GM18861 (cell line): ENCODE measurements at regions not wholly inside any gene's neighbourhood (a gene's known extent, or its start where the extent isn't known, plus 50 kb on each side); places are given as distances from the start of the nearest gene placed in this dataset.
"Not testable (repeated sequence)": the region's sequence is repeated elsewhere in the genome, so short reads cannot be mapped to it uniquely, and the experiment has no call there.

ENCODE experiments used
- ATAC-seq: cut with Tn5 transposase; IDR thresholded peaks from one replicate; pipeline ENCODE4 v1.9.1; 2021; ENCODE audit not compliant: unreplicated experiment

DNA sequence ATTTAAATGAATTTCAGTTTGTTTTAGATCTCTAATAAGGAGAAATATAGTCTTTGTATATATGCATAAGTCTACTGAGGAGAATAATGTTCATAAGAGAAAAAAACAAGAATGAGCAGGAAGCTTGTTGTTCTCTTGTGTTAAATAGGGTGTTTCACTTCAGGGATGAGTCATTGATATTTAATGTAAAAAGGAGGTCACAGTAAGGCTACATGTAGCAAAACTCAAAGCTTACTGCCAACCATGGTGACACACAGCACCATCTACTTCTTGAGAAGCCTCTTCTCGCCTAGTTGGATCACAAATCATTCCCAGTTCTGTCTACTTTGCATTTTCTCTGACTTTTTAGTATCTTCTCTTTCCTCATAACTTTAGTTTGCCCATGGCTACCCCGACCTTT is 1466.0 kb upstream of the C9orf72 start:
- no peak for ATAC-seq

DNA sequence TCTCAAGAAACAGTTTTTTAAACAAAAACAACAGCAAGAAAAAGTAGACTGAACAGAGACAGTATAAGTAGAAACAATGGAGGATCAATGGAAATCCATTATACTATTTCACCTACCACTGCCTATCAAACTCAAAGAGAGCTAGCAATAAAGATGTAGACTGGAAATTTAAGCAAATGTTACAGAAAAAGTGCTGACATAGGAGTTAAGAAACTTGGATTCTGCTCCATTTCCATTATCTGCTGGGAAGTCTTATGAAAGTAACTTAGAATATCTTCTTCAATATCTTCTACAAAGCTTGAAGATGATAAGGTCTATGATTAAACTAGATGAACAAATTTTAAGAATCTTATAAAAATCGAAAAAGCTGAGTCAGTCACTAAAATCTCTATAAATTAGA is 1469.8 kb upstream of the C9orf72 start:
- no peak for ATAC-seq

DNA sequence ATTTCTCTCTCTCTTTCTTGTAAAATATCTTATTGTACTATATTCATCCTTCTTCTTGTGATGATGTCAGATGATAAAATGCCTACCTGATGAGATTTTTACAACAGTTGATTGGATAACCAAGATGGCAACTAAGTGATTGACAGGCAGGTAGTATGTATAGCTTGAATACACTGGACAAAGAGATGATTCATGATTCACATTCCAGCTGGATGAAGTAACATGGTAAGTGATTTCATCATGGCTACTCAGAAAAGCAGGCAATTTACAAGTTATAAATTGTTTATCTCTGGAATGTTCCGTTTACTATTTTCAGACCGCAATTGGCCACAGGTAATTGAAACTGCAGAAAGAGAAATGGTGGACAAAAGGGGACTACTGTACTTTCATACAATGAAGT is 1471.7 kb upstream of the C9orf72 start:
- ATAC-seq: no peak

DNA sequence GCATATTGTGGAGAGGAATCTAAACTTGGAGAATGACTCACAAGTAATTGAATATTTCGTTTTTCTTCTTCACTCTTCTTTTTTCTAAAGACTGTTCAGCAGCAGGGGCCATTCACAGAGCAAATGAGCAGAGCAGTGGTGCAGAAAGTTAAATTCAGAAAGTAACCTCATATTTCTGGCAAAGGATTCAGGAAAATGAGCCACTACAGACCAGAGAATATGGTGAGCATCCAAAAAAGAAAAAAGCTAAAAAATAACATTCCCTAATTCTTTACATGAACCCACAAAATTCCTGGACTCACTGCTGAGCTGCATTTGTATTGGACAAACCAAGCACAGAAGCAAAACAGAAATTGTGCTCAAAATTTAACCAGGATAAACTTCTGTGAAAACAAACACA is 1486.8 kb upstream of the C9orf72 start:
- ATAC-seq: no peak

DNA sequence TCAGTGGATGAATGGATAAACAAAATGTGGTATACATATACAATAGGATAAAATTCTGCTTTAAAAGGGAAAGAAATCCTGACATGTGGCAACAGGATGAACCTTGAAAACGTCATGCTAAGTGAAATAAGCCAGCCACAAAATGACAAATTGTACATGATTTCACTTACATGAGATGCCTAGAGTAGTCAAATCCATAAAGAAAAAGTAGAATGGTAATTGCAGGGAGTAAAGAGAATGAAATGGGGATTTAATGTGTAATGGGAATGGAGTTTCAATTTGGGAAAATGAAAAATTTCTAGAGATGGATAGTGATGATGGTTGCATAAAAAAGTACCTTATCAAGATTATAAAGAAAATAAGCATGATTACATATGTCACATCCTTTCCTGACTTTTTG is 1489.2 kb upstream of the C9orf72 start:
- no peak for ATAC-seq

DNA sequence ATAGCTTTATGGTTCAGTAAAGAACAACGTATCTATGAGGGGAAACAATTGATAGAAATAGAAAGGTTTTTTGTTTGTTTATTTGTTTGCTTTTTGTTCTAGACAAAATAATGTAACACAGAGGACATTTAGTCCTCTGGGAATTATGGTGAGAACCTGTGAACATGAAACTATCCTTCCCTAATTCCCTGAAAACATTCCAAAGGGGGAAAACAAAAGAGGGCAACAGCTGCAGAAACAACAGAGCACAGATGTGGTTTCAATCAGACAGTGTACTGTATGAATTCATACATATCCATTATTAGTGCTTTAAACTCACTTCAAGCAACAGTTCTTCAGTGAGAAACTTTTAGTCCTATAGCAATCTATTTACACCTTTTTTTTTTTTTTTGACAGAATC is 1489.8 kb upstream of the C9orf72 start:
- no peak for ATAC-seq

DNA sequence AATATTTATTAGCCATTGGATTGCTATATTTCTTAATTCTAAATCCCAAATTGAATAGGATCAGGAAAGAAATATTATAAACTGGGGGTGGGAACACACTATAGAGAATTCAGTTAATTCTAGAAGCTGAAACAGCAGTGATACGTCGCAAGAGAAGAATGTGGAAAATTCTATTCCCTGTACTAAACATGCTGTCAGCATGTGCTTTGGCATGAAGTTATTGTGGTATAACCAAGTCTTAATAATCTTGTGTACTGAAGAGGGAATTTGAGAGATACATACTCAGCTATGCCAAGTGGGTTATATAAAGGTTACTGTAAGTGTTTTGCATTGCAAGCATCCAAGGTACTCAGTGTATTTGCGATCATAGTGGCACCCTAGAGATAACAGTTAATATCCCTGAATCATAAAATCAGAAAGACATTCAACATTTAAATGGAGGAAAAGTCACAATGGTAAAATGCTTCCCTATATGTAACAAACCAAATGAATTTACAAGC is 1492.9 kb upstream of the C9orf72 start:
- ATAC-seq: no peak

DNA sequence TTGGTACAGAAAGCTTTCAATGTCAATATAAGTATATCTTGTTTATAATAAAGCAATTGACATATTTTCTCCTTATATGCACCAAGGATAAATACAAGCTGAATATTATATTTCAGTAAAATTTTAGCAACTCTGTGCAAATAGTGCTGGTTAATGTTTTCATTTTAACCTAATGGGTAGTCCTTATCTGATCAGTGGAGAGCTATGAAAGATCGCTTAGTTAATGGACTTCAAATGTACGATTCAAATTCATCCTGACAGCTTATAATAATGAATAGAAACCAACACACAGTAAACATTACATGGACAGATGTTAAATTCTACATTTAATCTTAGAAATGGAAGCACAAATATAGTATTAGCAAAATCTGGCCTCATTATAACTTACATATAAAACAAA is 1495.2 kb upstream of the C9orf72 start:
- ATAC-seq: no peak

DNA sequence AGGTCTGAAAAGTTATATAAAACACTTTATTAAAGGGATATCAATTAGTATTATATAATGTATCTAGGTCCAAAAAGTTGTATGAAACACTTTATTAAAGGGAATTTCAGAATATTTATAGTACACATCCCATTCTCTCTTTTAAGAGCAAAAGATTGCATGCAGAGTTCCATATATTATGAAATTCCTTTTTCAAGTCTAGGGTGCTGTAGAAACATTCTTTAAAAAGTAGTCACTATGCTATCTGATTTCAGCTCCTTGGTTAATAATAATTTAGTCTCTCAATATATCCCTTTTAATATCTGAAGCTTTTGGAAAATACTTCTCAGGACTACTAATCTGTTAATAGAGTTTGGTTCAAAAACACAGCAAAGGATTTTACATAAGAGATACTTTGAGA is 1496.1 kb upstream of the C9orf72 start:
- ATAC-seq: no peak

DNA sequence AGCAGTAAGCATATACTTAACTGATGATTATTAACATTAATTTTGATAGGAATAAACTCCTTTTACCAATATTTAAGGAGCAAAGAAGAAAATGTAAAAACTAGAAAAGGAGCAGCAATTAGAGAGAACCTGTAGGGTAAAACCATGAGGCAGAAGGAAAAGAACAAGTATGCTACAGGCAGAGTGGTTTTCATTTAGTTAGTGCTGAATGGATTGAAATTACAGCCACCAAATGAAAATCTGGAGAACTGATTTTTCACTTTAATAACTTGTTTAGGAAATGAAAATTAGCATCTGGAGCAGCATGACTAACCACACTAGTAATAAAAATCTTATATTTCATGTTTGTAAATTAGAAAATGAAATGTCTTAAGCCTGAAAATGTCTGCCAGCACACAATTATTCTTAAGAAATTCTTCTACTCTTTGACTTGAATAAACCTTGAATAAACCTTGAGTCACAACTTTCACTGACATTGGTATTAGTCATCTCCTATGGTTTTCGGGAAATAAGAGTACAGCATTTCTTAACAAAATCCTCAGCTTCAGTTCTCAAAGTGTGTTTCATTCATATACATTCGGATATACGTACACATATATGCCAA is 1504.9 kb upstream of the C9orf72 start:
- no peak for ATAC-seq

DNA sequence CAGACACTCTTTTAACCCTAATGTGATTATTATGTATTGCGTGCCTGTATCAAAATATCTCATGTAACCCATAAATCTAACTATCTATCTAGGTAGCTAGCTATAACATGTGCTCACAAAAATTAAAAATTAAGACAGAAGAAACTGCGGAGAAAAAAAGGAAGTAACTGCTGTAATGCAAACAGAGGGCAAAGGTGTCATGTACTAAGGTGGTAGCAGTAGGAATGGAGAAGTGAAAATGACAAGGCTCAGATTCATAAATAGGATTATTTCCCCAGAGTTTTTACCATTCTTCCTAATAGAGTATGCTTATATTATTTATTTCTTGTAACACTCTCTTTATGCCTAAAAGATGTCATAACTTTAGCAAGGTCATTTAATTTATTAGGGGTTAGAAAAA is 1527.5 kb upstream of the C9orf72 start:
- ATAC-seq: no peak

DNA sequence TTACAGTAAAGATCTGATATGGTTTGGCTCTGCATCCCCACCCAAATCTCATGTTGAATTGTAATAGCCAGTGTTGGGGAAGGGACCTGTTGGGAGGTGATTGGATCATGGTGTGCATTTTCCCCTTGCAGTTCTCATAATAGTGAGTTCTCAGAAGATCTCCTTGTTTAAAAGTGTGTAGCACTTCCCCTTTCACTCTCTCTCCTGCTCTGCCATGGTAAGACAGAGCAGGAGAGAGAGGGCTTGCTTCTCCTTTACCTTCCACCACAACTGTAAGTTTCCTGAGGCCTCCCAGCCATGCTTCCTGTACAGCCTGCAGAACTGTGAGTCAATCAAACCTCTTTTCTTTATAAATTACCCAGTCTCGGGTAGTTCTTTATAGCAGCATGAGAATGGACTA is 1530.9 kb upstream of the C9orf72 start:
- ATAC-seq: not testable (repeated sequence)

DNA sequence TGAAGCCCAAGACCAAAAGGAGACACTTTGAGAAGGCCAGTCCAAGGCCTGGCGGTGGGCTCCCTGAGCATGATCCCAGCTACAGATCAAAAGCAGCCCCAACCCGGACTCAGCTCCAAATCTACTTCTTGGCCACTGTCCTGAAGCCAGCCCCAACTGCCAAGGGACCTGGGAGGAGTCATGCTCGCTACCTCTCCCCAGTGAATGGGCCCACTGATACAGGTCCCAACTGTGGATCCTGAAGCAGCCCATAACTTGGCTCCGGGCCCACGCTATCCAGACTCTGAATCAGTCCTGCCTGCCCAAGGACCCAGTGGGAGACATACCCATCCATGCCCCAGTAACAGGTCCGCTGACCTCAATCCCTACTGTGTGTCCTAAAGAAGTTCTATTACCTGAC is 1545.3 kb upstream of the C9orf72 start:
- no peak for ATAC-seq

DNA sequence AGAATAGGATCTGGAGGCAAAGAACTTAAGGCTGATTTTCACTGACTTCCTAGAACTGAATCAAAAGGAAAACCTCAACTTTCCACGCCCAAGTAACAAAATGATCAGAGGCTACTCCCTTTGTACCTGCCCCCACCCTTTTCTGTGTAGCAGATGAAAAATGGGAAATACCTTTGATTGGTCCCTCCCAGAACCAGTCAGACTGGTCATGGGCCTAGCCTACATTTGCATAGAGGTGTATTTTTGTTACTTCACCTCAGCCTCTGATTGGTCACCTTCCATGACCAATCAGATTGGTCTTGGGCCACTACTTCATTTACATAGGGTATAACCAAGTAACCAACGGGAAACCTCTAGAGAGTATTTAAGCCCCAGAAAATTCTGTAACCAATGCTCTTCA is 1553.5 kb upstream of the C9orf72 start:
- no peak for ATAC-seq

DNA sequence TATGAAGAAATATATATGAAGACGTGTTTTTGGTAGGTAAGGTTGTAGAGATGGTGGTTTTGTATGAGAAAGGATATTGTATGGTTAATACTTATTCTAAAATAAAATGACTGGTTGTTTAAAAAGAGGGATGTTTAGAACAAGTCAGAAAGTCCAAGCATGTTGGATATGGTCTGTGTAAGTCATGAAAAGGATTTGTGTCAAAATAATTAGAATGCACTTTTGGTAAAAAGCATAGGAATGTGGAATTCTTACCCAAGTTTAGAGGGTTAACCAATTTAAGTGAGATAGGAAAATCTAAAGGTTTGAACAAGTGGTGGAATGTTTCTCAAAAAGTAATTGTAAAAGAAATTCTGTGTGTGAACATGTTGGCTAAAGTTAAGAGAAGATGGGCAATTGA is 1556.5 kb upstream of the C9orf72 start:
- ATAC-seq: no peak

DNA sequence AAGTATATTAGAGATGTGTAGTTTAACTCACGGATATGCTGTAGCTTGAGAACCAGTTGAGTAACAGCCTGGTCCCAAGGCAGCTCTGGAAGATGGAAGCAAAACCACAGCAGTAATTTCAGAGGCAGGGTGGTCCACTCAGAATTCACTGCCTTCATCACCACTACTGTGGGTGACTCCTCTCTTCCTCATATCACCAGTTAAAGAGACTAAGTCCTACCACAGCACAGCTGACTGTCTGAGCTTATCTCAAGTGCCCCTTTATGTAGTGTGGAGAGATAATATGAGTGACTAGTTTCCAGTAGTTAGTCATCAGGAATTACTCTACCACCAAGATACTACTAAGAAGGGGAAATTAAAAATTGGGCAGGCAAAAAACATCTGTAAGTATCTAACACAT is 1571.2 kb upstream of the C9orf72 start:
- no peak for ATAC-seq

DNA sequence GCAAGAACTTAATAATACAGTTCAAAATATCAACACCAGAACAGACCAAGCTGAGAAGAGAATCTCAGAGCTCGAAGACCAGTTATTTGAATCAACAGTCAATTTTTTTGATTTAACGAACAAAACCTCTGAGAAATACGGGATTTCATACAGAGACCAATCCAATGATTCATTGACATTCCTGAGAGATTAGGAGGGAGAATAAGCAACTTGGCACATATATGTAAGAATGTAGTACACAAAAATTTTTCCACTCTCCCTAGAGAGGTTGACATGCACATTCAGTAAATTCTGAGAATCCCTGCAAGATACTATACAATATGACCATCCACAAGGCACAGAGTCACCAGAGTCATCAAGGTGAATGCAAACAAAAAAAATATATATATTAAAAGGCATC is 1577.3 kb upstream of the C9orf72 start:
- ATAC-seq: no peak

DNA sequence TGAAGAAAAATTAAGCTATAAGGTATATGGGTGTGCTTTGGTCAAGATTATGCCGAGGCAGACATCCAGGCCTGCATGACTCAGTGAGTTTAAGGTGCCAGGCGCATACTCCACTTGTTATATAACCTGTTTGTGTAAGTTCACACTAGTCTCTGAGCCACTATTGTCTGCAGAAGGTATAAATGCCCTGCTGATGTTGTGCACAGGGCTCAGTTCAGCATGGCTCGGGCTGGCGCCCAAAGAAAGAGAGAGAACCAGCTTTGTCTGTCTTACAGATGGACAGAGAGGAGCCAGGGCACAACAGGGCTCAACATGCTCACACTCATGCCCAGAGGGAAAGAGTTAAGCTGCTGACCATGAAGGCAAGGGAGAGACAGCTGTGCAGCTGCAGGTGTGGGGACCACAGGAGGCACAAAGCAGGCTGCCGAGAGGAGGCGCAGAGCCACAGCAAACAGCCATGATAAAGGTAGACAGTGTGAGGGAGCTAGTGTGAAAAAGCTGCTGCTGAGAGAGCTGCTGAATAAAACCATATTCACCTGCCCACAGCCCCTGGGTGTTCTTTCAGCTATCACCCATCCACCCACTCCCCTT is 1587.6 kb upstream of the C9orf72 start:
- no peak for ATAC-seq

DNA sequence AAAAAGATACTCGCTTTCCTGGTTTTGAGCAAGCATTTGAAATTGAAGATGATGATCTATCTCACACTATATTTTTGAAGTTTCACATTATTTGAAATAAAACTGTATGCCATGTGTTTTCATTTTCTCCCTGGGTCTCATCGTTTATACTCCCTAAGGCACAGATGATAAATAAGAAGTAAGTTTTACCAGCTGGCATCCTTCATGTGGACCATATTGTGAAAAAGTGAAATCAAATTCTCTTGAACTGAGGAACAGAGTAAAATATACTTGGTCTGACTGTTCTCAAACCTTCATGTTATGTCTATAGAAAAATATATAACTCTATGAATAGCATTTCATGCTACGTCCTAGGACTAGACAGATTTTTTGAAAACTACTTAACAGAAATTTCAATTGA is 1600.9 kb upstream of the C9orf72 start:
- ATAC-seq: no peak

DNA sequence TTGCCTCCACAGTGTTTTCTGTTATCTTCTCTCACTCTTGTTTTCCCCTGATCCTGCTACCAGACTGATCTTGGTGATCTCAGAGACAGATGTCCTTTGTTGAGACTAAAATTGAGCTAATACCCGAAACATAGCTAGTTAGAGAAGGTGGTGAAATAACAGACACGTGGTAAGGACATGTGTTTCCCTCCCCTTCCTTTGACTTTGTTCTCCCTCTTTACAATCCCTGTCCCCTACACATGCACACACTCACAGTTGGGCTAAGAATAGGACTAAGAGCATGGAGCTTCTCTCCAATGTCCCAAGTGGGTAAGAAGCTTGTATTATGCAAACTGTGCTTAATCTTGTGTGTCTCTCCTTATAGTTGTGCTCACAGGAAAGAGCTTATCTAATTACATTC is 1603.0 kb upstream of the C9orf72 start:
- ATAC-seq: no peak

DNA sequence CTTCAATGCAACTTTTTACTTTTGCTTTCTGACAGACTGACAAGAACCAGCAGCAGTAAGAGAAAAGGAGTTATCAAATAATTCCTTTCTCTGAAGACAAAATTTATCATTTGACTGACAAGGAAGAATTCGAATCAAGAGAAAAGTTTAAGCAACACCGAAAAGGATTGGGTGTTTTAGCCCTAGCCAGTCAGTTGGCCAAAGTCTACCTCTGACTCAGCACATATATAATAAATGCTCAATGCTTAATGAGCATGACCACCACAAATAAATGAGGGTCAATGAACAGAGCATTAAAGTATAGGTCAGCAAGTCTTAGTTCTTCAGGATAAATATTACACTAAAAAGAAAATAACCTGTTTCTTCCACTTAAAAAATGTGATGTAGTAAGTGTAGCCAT is 1603.5 kb upstream of the C9orf72 start:
- ATAC-seq: no peak

DNA sequence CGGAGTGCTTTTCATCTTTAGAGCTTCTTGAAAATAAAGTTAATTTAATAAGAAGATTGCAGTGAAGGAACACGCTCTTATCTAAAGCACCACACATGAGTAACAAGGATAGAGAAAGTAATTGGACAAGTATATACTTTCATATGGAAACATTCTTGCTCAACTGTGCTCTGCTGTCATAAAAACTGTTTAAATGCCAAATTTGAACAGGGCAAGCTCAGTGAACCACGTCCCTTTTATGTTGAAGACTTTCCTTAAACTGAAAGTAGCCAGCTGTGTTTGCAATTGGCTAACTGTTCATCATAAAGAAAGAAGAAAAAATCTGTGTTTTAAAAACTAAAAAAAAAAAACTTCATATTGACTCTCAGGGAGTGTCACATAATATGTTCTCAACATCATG is 1610.7 kb upstream of the C9orf72 start:
- ATAC-seq: no peak

DNA sequence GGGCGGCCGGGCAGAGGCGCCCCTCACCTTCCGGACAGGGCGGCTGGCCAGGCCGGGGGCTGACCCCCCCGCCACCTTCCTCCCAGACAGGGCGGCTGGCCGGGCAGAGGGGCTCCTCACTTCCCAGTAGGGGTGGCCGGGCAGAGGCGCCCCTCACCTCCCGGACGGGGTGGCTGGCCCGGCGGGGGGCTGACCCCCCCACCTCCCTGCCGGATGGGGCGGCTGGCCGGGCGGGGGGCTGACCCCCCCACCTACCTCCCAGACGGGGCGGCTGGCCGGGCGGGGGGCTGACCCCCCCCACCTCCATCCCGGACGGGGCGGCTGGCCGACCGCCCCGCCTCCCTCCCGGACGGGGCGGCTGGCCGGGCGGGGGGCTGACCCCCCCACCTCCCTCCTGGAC is 1615.5 kb upstream of the C9orf72 start:
- ATAC-seq: not testable (repeated sequence)
